Stimulated activated naive CD4-positive, alpha-beta T cell (primary cell): ENCODE measurements at regions not wholly inside any gene's neighbourhood (a gene's known extent, or its start where the extent isn't known, plus 50 kb on each side); places are given as distances from the start of the nearest gene placed in this dataset.

Source experiments
- DNase-seq, 6 experiments: peaks; one replicate each; lab custom pipeline; 2025; lab: John Stamatoyannopoulos, UW

GRCh38 chr4:56240554-56241174 lies 146.6 kb downstream of the AASDH start:
- no peak for DNase-seq

- no peak for DNase-seq
These were observed 149.0 kb downstream of the AASDH start for GRCh38 chr4:56238251-56238650.

- no peak for DNase-seq
These were observed 151.6 kb downstream of the AASDH start for GRCh38 chr4:56235725-56236124.

- DNase-seq: no peak
These were observed 152.3 kb downstream of the AASDH start for GRCh38 chr4:56235011-56235410.

GRCh38 chr4:56234098-56234497 lies 153.2 kb downstream of the AASDH start:
- no peak for DNase-seq

- DNase-seq: no peak
These were observed 155.9 kb downstream of the AASDH start for GRCh38 chr4:56231410-56231809.

GRCh38 chr4:56229947-56230346 lies 157.3 kb downstream of the AASDH start:
- no peak for DNase-seq

- no peak for DNase-seq
These were observed 159.9 kb downstream of the AASDH start for GRCh38 chr4:56227301-56227835.

GRCh38 chr4:56226579-56226978 lies 160.7 kb downstream of the AASDH start:
- DNase-seq: no peak

GRCh38 chr4:56224641-56225040 lies 162.7 kb downstream of the AASDH start:
- no peak for DNase-seq

GRCh38 chr4:56222514-56222913 lies 164.8 kb downstream of the AASDH start:
- DNase-seq: no peak

GRCh38 chr4:56220261-56220660 lies 167.0 kb downstream of the AASDH start:
- DNase-seq: no peak

GRCh38 chr4:56219447-56219846 lies 167.8 kb downstream of the AASDH start:
- DNase-seq: no peak

GRCh38 chr4:56218230-56218895 lies 168.9 kb downstream of the AASDH start:
- DNase-seq: no peak

GRCh38 chr4:56217343-56217890 lies 169.9 kb downstream of the AASDH start:
- DNase-seq: no peak

- no peak for DNase-seq
These were observed 171.4 kb downstream of the AASDH start for GRCh38 chr4:56215901-56216300.

GRCh38 chr4:56215141-56215783 lies 172.0 kb downstream of the AASDH start:
- DNase-seq: no peak

GRCh38 chr4:56213543-56213942 lies 173.7 kb downstream of the AASDH start:
- DNase-seq: no peak

- DNase-seq: no peak
These were observed 174.5 kb downstream of the AASDH start for GRCh38 chr4:56212774-56213173.

GRCh38 chr4:56211202-56211601 lies 176.1 kb downstream of the AASDH start:
- no peak for DNase-seq

- no peak for DNase-seq
These were observed 176.9 kb downstream of the AASDH start for GRCh38 chr4:56210397-56210796.

- DNase-seq: no peak
These were observed 177.5 kb downstream of the AASDH start for GRCh38 chr4:56209767-56210166.

GRCh38 chr4:56208103-56208502 lies 179.2 kb downstream of the AASDH start:
- no peak for DNase-seq
